SK-N-SH (cell line): ENCODE measurements at regions not wholly inside any gene's neighbourhood (a gene's known extent, or its start where the extent isn't known, plus 50 kb on each side); places are given as distances from the start of the nearest gene placed in this dataset.

Source experiments
- CTCF ChIA-PET: fragments of 300-600, 350-600 bp; formaldehyde crosslinking; extraction: SDS; loops from one replicate; lab custom pipeline; 2021; lab: Yijun Ruan, JAX
- POLR2A ChIA-PET: fragments of 350-600 bp; sonication (Branson Sonifier 250); formaldehyde crosslinking; extraction: SDS; loops from one replicate; lab custom pipeline; 2020; ENCODE audit warnings: antibody characterized with exemption, inconsistent platforms; lab: Yijun Ruan, JAX
- DNase-seq: peaks from one replicate; pipeline ENCODE4 v3.0.0; 2012
- H2AFZ ChIP-seq: fragments of 200-600 bp; sonication (generic); 2 replicates; pipeline ENCODE4 v1.8.1; 2016; ENCODE audit warnings: antibody characterized with exemption, mild to moderate bottlenecking, low read depth
- H3F3A ChIP-seq: fragments of 200-600 bp; sonication (generic); replicated peaks from 2 replicates; pipeline ENCODE3; 2016; ENCODE audit warnings: antibody characterized with exemption, mild to moderate bottlenecking; ENCODE audit not compliant: insufficient read depth
- H3K27ac ChIP-seq, 2 experiments: fragments of 200-500 bp in 1 of 2; fragments of 200-600 bp in 1 of 2; sonication (Bioruptor generic) in 1 of 2; sonication (generic), shearing (Covaris generic) in 1 of 2; 2 replicates each; pipeline versions ENCODE4 v1.5.1 to v1.6.1; 2014 to 2016; ENCODE audit warnings: low read depth in 2 of 2, inconsistent platforms in 1 of 2, low read length in 1 of 2, mild to moderate bottlenecking in 1 of 2, mixed read lengths in 1 of 2
- H3K27me3 ChIP-seq: fragments of 200-600 bp; sonication (generic), shearing (Covaris generic); 2 replicates; pipeline ENCODE4 v1.6.1; 2016; ENCODE audit warnings: mixed run types; ENCODE audit not compliant: insufficient read depth
- H3K36me3 ChIP-seq, 2 experiments: fragments of 200-500 bp in 1 of 2; fragments of 200-600 bp in 1 of 2; sonication (Bioruptor generic) in 1 of 2; sonication (generic) in 1 of 2; replicated peaks in 1 of 2; 2 replicates each; pipeline versions ENCODE3 to v1.5.1; 2014 to 2016; ENCODE audit warnings: low read length in 1 of 2, mild to moderate bottlenecking in 1 of 2; ENCODE audit not compliant: insufficient read depth in 2 of 2, control insufficient read depth in 1 of 2
- H3K4me1 ChIP-seq, 2 experiments: fragments of 200-500 bp in 1 of 2; fragments of 200-600 bp in 1 of 2; sonication (Bioruptor generic) in 1 of 2; sonication (generic), shearing (Covaris generic) in 1 of 2; 2 replicates each; pipeline versions ENCODE4 v1.5.1 to v1.6.1; 2014 to 2016; ENCODE audit warnings: low read depth in 1 of 2, low read length in 1 of 2, mixed run types in 1 of 2; ENCODE audit not compliant: insufficient read depth in 2 of 2, control insufficient read depth in 1 of 2
- H3K4me2 ChIP-seq: fragments of 200-600 bp; sonication (generic), shearing (Covaris generic); 2 replicates; pipeline ENCODE4 v1.6.1; 2017; ENCODE audit warnings: mixed run types
- H3K4me3 ChIP-seq, 2 experiments: fragments of 200-500 bp in 1 of 2; fragments of 200-600 bp in 1 of 2; sonication (Bioruptor generic) in 1 of 2; sonication (generic), shearing (Covaris generic) in 1 of 2; 2 replicates each; pipeline versions ENCODE4 v1.5.1 to v1.8.1; 2014 to 2016; ENCODE audit warnings: low read depth in 2 of 2, inconsistent platforms in 1 of 2, low read length in 1 of 2, mild to moderate bottlenecking in 1 of 2, mixed read lengths in 1 of 2, moderate library complexity in 1 of 2
- H3K79me2 ChIP-seq: fragments of 200-600 bp; sonication (generic); 2 replicates; pipeline ENCODE4 v1.8.1; 2017; ENCODE audit warnings: mild to moderate bottlenecking; ENCODE audit not compliant: insufficient read depth
- H3K9ac ChIP-seq: fragments of 200-600 bp; sonication (generic); 2 replicates; pipeline ENCODE4 v1.6.1; 2017; ENCODE audit warnings: mixed run types
- H3K9me2 ChIP-seq: fragments of 200-600 bp; sonication (generic); 2 replicates; pipeline ENCODE4 v1.6.1; 2017; ENCODE audit warnings: mixed run types
- H3K9me3 ChIP-seq: fragments of 200-600 bp; sonication (generic); 2 replicates; pipeline ENCODE4 v1.6.1; 2017; ENCODE audit warnings: mixed run types, mild to moderate bottlenecking, moderate library complexity
- H4K20me1 ChIP-seq: fragments of 200-600 bp; sonication (generic); 2 replicates; pipeline ENCODE4 v1.6.1; 2017; ENCODE audit warnings: mild to moderate bottlenecking, mixed run types; ENCODE audit not compliant: insufficient read depth
- CHD2 ChIP-seq: fragments of 150-350 bp; IDR thresholded peaks from 2 replicates; pipeline ENCODE4 v1.6.1; 2018; ENCODE audit warnings: low read length; ENCODE audit not compliant: partially characterized antibody
- ELF1 ChIP-seq: IDR thresholded peaks from 2 replicates; pipeline ENCODE4 v1.4.0; 2012
- EP300 ChIP-seq, 2 experiments: IDR thresholded peaks; 2 replicates each; pipeline versions ENCODE4 v1.4.0 to v1.6.1; 2012; ENCODE audit warnings: borderline replicate concordance in 1 of 2, low read depth in 1 of 2, low read length in 1 of 2
- EZH2phosphoT487 ChIP-seq: fragments of 200-600 bp; sonication (generic); IDR thresholded peaks from 2 replicates; pipeline ENCODE4 v1.6.1; 2017; ENCODE audit warnings: low read depth, mixed run types, mild to moderate bottlenecking, antibody characterized with exemption, moderate library complexity, borderline replicate concordance
- FOXJ3 ChIP-seq: sonication (generic); formaldehyde crosslinking; IDR thresholded peaks from 2 replicates; pipeline ENCODE4 v1.5.1; 2020; ENCODE audit warnings: mild to moderate bottlenecking, missing genetic modification reagents
- GABPA ChIP-seq: IDR thresholded peaks from 2 replicates; pipeline ENCODE4 v1.4.0; 2012; ENCODE audit warnings: low read depth, mild to moderate bottlenecking
- GATA2 ChIP-seq: sonication (generic); formaldehyde crosslinking; IDR thresholded peaks from 2 replicates; pipeline ENCODE4 v1.5.0; 2020; ENCODE audit warnings: mild to moderate bottlenecking, missing genetic modification reagents
- IRF3 ChIP-seq: fragments of 150-350 bp; IDR thresholded peaks from 2 replicates; pipeline ENCODE4 v1.6.1; 2016; ENCODE audit warnings: mild to moderate bottlenecking, low read depth, low read length
- JUND ChIP-seq: IDR thresholded peaks from 2 replicates; pipeline ENCODE4 v1.4.0; 2012
- MAX ChIP-seq: IDR thresholded peaks from 2 replicates; pipeline ENCODE4 v1.4.0; 2012; ENCODE audit warnings: low read depth
- NFIC ChIP-seq: IDR thresholded peaks from 2 replicates; pipeline ENCODE4 v1.4.0; 2012; ENCODE audit warnings: borderline replicate concordance
- NRF1 ChIP-seq: IDR thresholded peaks from 2 replicates; pipeline ENCODE4 v1.6.1; 2012; ENCODE audit warnings: low read depth, mild to moderate bottlenecking, low read length
- POLR2AphosphoS5 ChIP-seq: IDR thresholded peaks from 2 replicates; pipeline ENCODE4 v1.6.1; 2012; ENCODE audit warnings: low read depth, low read length
- RAD21 ChIP-seq: IDR thresholded peaks from 2 replicates; pipeline ENCODE4 v1.6.1; 2012; ENCODE audit warnings: mild to moderate bottlenecking, low read length
- RCOR1 ChIP-seq: fragments of 150-350 bp; IDR thresholded peaks from 2 replicates; pipeline ENCODE4 v1.6.1; 2017; ENCODE audit warnings: antibody characterized with exemption, low read length
- REST ChIP-seq: IDR thresholded peaks from 2 replicates; pipeline ENCODE4 v1.6.1; 2012; ENCODE audit warnings: mild to moderate bottlenecking, low read depth, low read length, moderate library complexity
- RFX5 ChIP-seq: IDR thresholded peaks from 2 replicates; pipeline ENCODE4 v1.6.1; 2012; ENCODE audit warnings: mild to moderate bottlenecking, improper control_type of control experiment, low read length
- RXRA ChIP-seq: IDR thresholded peaks from 2 replicates; pipeline ENCODE4 v1.4.0; 2012; ENCODE audit warnings: low read depth, mild to moderate bottlenecking, borderline replicate concordance
- SIN3A ChIP-seq: IDR thresholded peaks from 2 replicates; pipeline ENCODE4 v1.6.1; 2012; ENCODE audit warnings: low read depth, mild to moderate bottlenecking, low read length, moderate library complexity, borderline replicate concordance
- SMC3 ChIP-seq: IDR thresholded peaks from 2 replicates; pipeline ENCODE4 v1.6.1; 2012; ENCODE audit warnings: low read depth, low read length, improper control_type of control experiment
- TAF1 ChIP-seq: IDR thresholded peaks from 2 replicates; pipeline ENCODE4 v1.6.1; 2012; ENCODE audit warnings: low read depth, mild to moderate bottlenecking, low read length, moderate library complexity, borderline replicate concordance
- TCF12 ChIP-seq: IDR thresholded peaks from 2 replicates; pipeline ENCODE4 v1.4.0; 2012
- TEAD4 ChIP-seq: IDR thresholded peaks from 2 replicates; pipeline ENCODE4 v1.4.0; 2012; ENCODE audit warnings: mild to moderate bottlenecking, borderline replicate concordance; ENCODE audit not compliant: insufficient read depth
- ZBTB33 ChIP-seq: IDR thresholded peaks from 2 replicates; pipeline ENCODE4 v1.4.0; 2012; ENCODE audit warnings: low read depth, borderline replicate concordance
- WGBS: methylation state at CpG from one replicate; pipeline ENCODE4 v1.1.6; 2017; ENCODE audit warnings: low lambda C conversion rate; 5-methylcytosine and 5-hydroxymethylcytosine counted together
- TF ChIP-seq, protein P1 (sequence below): IDR thresholded peaks from 2 replicates; pipeline ENCODE4; 2012

- CTCF ChIA-PET: no interaction called here
- Histone ChIP-seq H3K79me2 (no peaks in the 10 kb centered on the region), H3K9me2 (no peaks in the 10 kb centered on the region), H3K4me3 (no peak overlapping the region), H3K27ac (no peak overlapping the region), H2AFZ (no peak overlapping the region), H4K20me1 (no peaks in the 10 kb centered on the region), H3K4me2 (no peak overlapping the region), H3K36me3 (no peaks in the 10 kb centered on the region), H3K4me1 (no peaks in the 10 kb centered on the region; a peak in 1 of 4 replicates), H3K9me3 (no peaks in the 10 kb centered on the region), H3K9ac (no peak overlapping the region), H3K27me3 (no peaks in the 10 kb centered on the region), H3F3A (no peaks in the 10 kb centered on the region)
- POLR2A ChIA-PET: no interaction called here
- TF ChIP-seq ZBTB33 (no peak), IRF3 (no peak), NRF1 (no peak), RXRA (no peak; the same call in 1 of the 2 replicates), SIN3A (no peak), TAF1 (no peak), SMC3 (no peak), GATA2 (CRISPR knock-in tag) (no peak), FOXJ3 (CRISPR knock-in tag) (no peak), RCOR1 (no peak), TCF12 (peak; percentile 82), POLR2AphosphoS5 (no peak), RFX5 (no peak), ELF1 (no peak), MAX (no peak), RAD21 (no peak), JUND (peak; percentile 31; the same call in 1 of the 2 replicates), REST (no peak), NFIC (peak; percentile 55; the same call in 1 of the 2 replicates), TEAD4 (0 out of 2 replicates have a peak, but pooled peaks have one; percentile 12), GABPA (no peak), CHD2 (no peak), EP300 (IDR thresholded peaks at IDR 0.05; ENCODE audit: borderline replicate concordance in 1 of 2, low read depth in 1 of 2, low read length in 1 of 2) (peak in 1 of 2 experiments; percentile 60; a peak in 1 of 4 replicates), EZH2phosphoT487 (no peak)
- TF ChIP-seq, protein P1, sequence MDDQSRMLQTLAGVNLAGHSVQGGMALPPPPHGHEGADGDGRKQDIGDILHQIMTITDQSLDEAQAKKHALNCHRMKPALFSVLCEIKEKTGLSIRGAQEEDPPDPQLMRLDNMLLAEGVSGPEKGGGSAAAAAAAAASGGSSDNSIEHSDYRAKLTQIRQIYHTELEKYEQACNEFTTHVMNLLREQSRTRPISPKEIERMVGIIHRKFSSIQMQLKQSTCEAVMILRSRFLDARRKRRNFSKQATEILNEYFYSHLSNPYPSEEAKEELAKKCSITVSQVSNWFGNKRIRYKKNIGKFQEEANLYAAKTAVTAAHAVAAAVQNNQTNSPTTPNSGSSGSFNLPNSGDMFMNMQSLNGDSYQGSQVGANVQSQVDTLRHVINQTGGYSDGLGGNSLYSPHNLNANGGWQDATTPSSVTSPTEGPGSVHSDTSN: peak; percentile 69
- WGBS: 85% methylated on average over 1 of the region's 1 CpG
- no peak for DNase-seq
These were observed 173.6 kb upstream of the SPOPL start for GRCh38 chr2:138327967-138328366.
